Fibroblast of lung (primary cell): ENCODE measurements at regions not wholly inside any gene's neighbourhood (a gene's known extent, or its start where the extent isn't known, plus 50 kb on each side); places are given as distances from the start of the nearest gene placed in this dataset.

Experiments used
- DNase-seq, 2 donors: peaks; one replicate each; pipeline versions ENCODE4 v3.0.0 to v3.0.0-alpha.2; 2010; ENCODE audit warnings: low read depth in 2 of 2
- H2AFZ ChIP-seq: 2 replicates; pipeline ENCODE4 v1.5.1; 2012; ENCODE audit warnings: low read length, control low read depth, inconsistent platforms
- H3K27ac ChIP-seq: 2 replicates; pipeline ENCODE4 v1.5.1; 2011; ENCODE audit warnings: low read length, control low read depth; ENCODE audit not compliant: insufficient read depth
- H3K27me3 ChIP-seq: 2 replicates; pipeline ENCODE4 v1.5.1; 2011; ENCODE audit warnings: mild to moderate bottlenecking, low read length; ENCODE audit not compliant: control insufficient read depth, insufficient read depth
- H3K36me3 ChIP-seq: 2 replicates; pipeline ENCODE4 v1.5.1; 2011; ENCODE audit warnings: low read length; ENCODE audit not compliant: control insufficient read depth, insufficient read depth
- H3K4me1 ChIP-seq: 2 replicates; pipeline ENCODE4 v1.5.1; 2011; ENCODE audit warnings: low read length; ENCODE audit not compliant: control insufficient read depth, insufficient read depth; ENCODE audit errors: extremely low read depth
- H3K4me2 ChIP-seq: 2 replicates; pipeline ENCODE4 v1.5.1; 2011; ENCODE audit warnings: low read length, control low read depth; ENCODE audit not compliant: insufficient read depth; ENCODE audit errors: extremely low read depth
- H3K4me3 ChIP-seq, 4 experiments: fragments of 200-600 bp in 1 of 4; sonication (generic) in 1 of 4; replicated peaks in 1 of 4; 2 replicates each; pipeline ENCODE4 v1.5.1; 2011 to 2016; ENCODE audit warnings: low read length in 4 of 4, low read depth in 3 of 4, mild to moderate bottlenecking in 3 of 4, control low read depth in 2 of 4, inconsistent platforms in 1 of 4, mixed read lengths in 1 of 4; ENCODE audit not compliant: insufficient read depth in 1 of 4; ENCODE audit errors: control extremely low read depth in 1 of 4
- H3K79me2 ChIP-seq: 2 replicates; pipeline ENCODE4 v1.5.1; 2012; ENCODE audit warnings: mild to moderate bottlenecking, low read length, inconsistent platforms; ENCODE audit not compliant: control insufficient read depth, insufficient read depth
- H3K9ac ChIP-seq: 2 replicates; pipeline ENCODE4 v1.5.1; 2011; ENCODE audit warnings: mild to moderate bottlenecking, low read length, control low read depth; ENCODE audit not compliant: insufficient read depth
- H3K9me3 ChIP-seq: 2 replicates; pipeline ENCODE4 v1.5.1; 2012; ENCODE audit warnings: low read depth, low read length; ENCODE audit not compliant: control insufficient read depth, insufficient read depth
- H4K20me1 ChIP-seq: 2 replicates; pipeline ENCODE4 v1.5.1; 2011; ENCODE audit warnings: low read length; ENCODE audit not compliant: control insufficient read depth, insufficient read depth; ENCODE audit errors: extremely low read depth
- EZH2 ChIP-seq: IDR thresholded peaks from 2 replicates; pipeline ENCODE4 v1.5.1; 2012; ENCODE audit warnings: low read length, control low read depth, mild to moderate bottlenecking; ENCODE audit errors: missing control alignments
- TF ChIP-seq, protein P1 (sequence below), 2 donors: IDR thresholded peaks in 1 of 2; conservative IDR thresholded peaks in 1 of 2; 1 replicate in 1 of 2; 2 replicates in 1 of 2; pipeline ENCODE4 v1.5.1; 2011 to 2012; ENCODE audit warnings: low read length in 2 of 2, control low read depth in 1 of 2, inconsistent platforms in 1 of 2, low read depth in 1 of 2, mild to moderate bottlenecking in 1 of 2

DNA sequence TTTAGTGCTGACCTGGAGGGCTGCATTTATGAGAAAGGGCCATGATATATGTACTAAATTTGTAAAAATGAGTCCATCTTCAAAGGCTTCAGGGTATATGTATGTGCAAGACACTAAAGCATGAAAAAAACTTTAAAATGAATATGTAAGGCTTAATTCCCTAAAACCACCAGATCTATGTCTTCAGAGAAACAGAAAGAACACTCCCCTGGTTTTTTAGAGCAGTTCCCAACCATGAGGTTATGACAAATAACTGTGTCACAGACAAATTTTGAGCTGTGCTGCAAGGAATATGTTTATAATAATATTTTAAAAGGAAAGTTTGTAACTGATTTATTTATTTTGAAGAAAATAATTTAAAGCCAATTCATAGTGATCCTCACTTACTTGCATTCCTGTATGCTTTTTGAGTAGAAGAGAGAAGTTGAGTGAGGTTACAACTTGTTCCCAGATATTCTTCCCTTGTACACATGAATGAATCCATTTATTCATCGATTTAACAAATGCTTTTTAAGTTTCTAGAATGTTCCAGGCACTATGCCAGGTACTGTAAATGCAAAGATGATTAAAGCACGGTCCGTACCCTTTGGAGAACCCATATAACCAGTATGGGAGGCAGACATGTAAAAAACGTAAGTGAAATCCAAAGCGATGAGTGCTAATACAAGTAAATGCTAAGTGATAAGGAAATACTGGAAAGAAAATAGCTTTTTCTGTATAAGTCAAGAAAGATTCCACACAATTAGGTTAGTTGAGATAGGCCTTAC lies 295.2 kb upstream of the DIAPH2 start:
- Histone ChIP-seq H3K4me3 (no peak overlapping the region), H3K36me3 (no peaks in the 10 kb centered on the region), H3K79me2 (no peaks in the 10 kb centered on the region), H3K4me2 (no peak overlapping the region), H2AFZ (peak overlapping the region; percentile 17), H3K4me1 (no peaks in the 10 kb centered on the region), H4K20me1 (no peaks in the 10 kb centered on the region), H3K9ac (no peak overlapping the region), H3K27ac (no peak overlapping the region), H3K27me3 (no peaks in the 10 kb centered on the region), H3K9me3 (no peaks in the 10 kb centered on the region)
- peak; percentile 3 to 62 for DNase-seq
- TF ChIP-seq, protein P1, sequence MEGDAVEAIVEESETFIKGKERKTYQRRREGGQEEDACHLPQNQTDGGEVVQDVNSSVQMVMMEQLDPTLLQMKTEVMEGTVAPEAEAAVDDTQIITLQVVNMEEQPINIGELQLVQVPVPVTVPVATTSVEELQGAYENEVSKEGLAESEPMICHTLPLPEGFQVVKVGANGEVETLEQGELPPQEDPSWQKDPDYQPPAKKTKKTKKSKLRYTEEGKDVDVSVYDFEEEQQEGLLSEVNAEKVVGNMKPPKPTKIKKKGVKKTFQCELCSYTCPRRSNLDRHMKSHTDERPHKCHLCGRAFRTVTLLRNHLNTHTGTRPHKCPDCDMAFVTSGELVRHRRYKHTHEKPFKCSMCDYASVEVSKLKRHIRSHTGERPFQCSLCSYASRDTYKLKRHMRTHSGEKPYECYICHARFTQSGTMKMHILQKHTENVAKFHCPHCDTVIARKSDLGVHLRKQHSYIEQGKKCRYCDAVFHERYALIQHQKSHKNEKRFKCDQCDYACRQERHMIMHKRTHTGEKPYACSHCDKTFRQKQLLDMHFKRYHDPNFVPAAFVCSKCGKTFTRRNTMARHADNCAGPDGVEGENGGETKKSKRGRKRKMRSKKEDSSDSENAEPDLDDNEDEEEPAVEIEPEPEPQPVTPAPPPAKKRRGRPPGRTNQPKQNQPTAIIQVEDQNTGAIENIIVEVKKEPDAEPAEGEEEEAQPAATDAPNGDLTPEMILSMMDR (conservative IDR thresholded peaks at IDR 0.05 in 1 of 2, IDR thresholded peaks at IDR 0.05 in 1 of 2; ENCODE audit: low read depth in 1 of 2, low read length in 2 of 2), result no peak

DNA sequence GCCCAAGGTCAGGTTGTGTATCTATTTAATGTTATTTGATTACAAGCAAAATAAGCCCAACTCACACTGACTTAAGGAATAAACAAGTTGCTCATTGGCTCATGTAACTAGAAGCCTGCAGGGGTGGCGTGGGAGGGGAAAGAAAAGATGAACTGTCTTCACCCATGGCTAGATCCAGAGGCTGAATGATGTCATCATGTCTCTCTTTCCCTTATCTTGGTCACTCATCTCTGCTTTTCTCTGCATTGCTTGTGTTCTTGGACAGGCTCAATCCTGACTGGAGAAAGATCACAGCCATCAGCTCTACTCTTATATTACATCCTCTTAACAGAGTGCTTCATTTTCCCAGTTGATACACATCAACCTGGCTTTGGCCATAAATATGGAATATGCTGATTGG lies 290.0 kb upstream of the DIAPH2 start:
- Histone ChIP-seq H3K9me3 (no peaks in the 10 kb centered on the region), H3K27me3 (no peaks in the 10 kb centered on the region), H4K20me1 (no peaks in the 10 kb centered on the region), H3K9ac (no peak overlapping the region), H3K36me3 (no peaks in the 10 kb centered on the region), H3K4me1 (no peaks in the 10 kb centered on the region), H2AFZ (no peak overlapping the region), H3K27ac (no peak overlapping the region), H3K4me2 (no peak overlapping the region), H3K79me2 (no peaks in the 10 kb centered on the region), H3K4me3 (no peak overlapping the region)
- no peak for DNase-seq
- TF ChIP-seq, protein P1 (conservative IDR thresholded peaks at IDR 0.05 in 1 of 2, IDR thresholded peaks at IDR 0.05 in 1 of 2; ENCODE audit: low read depth in 1 of 2, low read length in 2 of 2), result no peak
- no peak for TF ChIP-seq EZH2

DNA sequence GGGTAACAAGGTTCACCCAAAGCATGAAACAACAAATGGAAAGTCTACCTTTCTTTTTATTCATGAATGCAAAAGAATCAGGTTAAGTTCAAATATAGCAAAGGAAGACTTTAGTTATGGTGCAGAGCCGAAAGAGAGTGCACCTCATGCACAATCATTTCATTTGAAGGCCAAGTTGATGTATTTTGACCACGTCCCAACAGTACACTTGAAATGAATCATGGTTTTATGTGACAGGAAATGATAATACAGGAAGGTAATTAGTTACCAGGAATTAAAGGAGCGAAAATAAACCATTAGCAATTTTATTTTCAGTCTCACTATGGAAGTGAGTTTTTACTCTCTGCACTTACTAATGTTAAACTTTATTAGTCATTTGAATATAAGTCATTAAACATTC lies 281.2 kb upstream of the DIAPH2 start:
- no peaks in the 10 kb centered on the region for H3K79me2 ChIP-seq
- H3K9me3 ChIP-seq, result no peaks in the 10 kb centered on the region
- DNase-seq, result no peak
- H3K4me3 ChIP-seq, result no peak overlapping the region
- H3K4me2 ChIP-seq, result no peak overlapping the region
- no peak overlapping the region for H3K27ac ChIP-seq
- no peak overlapping the region for H3K9ac ChIP-seq
- H2AFZ ChIP-seq, result no peak overlapping the region
- no peaks in the 10 kb centered on the region for H4K20me1 ChIP-seq
- no peaks in the 10 kb centered on the region for H3K4me1 ChIP-seq
- H3K36me3 ChIP-seq, result no peaks in the 10 kb centered on the region
- no peaks in the 10 kb centered on the region for H3K27me3 ChIP-seq
- TF ChIP-seq, protein P1 (conservative IDR thresholded peaks at IDR 0.05 in 1 of 2, IDR thresholded peaks at IDR 0.05 in 1 of 2; ENCODE audit: low read depth in 1 of 2, low read length in 2 of 2), result no peak
- no peak for TF ChIP-seq EZH2
